ENCODE measurements at regions not wholly inside any gene's neighbourhood (a gene's known extent, or its start where the extent isn't known, plus 50 kb on each side); places are given as distances from the start of the nearest gene placed in this dataset.

DNA sequence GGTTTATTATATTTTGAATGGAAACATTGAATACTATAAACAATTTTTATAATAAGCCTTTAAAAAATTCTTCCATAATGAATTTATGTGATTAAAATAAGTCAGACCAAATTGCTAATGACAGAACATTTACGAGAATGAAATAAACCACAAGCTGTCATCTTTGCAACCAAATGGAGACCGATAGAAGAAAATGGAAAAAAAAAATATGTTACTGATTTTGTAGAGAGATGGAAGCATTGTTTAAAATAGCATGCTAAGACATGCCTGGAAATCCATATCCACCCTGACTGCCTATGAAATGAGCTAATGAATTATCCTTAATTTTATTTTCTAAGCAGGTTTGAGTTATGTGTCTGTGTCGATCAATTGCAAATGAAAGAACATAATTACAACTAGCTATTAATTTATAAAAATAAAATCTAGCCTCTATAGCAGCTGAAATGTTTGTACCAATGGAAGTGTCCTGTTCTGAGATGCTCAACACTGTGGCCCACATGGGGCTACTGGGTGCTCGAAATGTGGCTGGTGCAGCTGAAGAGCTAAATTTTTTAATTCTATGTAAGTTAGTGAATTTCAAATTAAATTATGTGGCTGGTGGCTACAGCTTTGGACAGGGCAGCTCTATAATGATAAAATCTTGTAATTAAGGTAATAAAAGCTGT lies 832.8 kb downstream of the RNF144A start:
- Histone ChIP-seq H3K27ac (no peak overlapping the region), H3K9me3 (peaks cover 4 to 12% of the 10 kb centered on the region in 2 donors), H3K27me3 (no peaks in the 10 kb centered on the region), H3K4me3 (no peak overlapping the region), H3K4me1 (no peaks in the 10 kb centered on the region), H3K36me3 (no peaks in the 10 kb centered on the region)
- TF ChIP-seq POLR2A (IDR thresholded peaks at IDR 0.05) = no peak
- TF ChIP-seq POLR2AphosphoS5 (IDR thresholded peaks at IDR 0.05) = no peak
- intact Hi-C loops (cut with DNase I; ENCODE audit: low total_unique reads) (no loop called here), in situ Hi-C loops (cut with MboI; ENCODE audit: low pct_ligation_motif_present in 1 of 4, low pct_unique_long_range_greater_than_20kb in 1 of 4, low sequenced_read_pairs in 3 of 4) (no loop called here)
- DNase-seq = no peak
- 73 to 78% methylated on average over 4 of the region's 4 CpGs for WGBS, 2 donors (ENCODE audit: low coverage in 1 of 2)

DNA sequence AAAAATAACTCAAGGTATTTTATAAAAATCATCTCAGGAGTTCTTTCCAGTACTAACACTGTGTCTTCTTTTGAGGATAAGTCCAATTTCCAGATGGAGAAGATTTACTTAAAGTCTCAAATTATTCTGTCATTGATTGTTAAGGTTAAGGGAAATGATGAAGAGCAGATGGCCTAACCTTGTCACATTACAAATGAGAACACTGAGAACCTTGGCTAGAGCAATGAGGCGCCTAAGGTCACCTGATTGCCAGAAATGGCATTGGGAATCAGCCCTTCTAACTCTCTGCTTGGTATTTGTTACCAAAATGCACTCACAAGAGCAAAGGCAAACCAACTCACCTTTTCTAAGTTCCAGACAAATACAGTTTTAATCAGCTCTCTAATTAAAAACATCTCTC lies 835.1 kb downstream of the RNF144A start:
- peaks cover 4 to 12% of the 10 kb centered on the region in 2 donors for H3K9me3 ChIP-seq
- no peak for TF ChIP-seq CTCF (IDR thresholded peaks at IDR 0.05)
- TF ChIP-seq POLR2AphosphoS5 (IDR thresholded peaks at IDR 0.05) = peak; percentile 58 to 78 (median 58)
- no peak for TF ChIP-seq EP300 (IDR thresholded peaks at IDR 0.05; ENCODE audit: low read depth)
- no peak for TF ChIP-seq POLR2A (IDR thresholded peaks at IDR 0.05)
- H3K27ac ChIP-seq = peak overlapping the region in 3 of 4 donors; percentile 8 to 57 (median 28)
- no peaks in the 10 kb centered on the region for H3K27me3 ChIP-seq
- H3K36me3 ChIP-seq = no peaks in the 10 kb centered on the region
- intact Hi-C loops (cut with DNase I; ENCODE audit: low total_unique reads) = no loop called here
- WGBS, 2 donors (ENCODE audit: low coverage in 1 of 2) = 64 to 71% methylated on average over 1 of the region's 1 CpG
- DNase-seq = no peak
- in situ Hi-C loops (cut with MboI; ENCODE audit: low pct_ligation_motif_present in 1 of 4, low pct_unique_long_range_greater_than_20kb in 1 of 4, low sequenced_read_pairs in 3 of 4) = no loop called here
- no peak overlapping the region for H3K4me3 ChIP-seq
- no peaks in the 10 kb centered on the region for H3K4me1 ChIP-seq

GRCh38 chr2:7753777-7754176 lies 836.6 kb downstream of the RNF144A start:
- DNase-seq = no peak
- Histone ChIP-seq H3K36me3 (no peaks in the 10 kb centered on the region), H3K27me3 (no peaks in the 10 kb centered on the region), H3K4me3 (no peak overlapping the region), H3K4me1 (no peaks in the 10 kb centered on the region), H3K27ac (no peak overlapping the region), H3K9me3 (peaks cover 10 to 22% of the 10 kb centered on the region in 2 donors)
- intact Hi-C loops (cut with DNase I; ENCODE audit: low total_unique reads) = no loop called here
- TF ChIP-seq EP300 (IDR thresholded peaks at IDR 0.05; ENCODE audit: low read depth) (no peak), POLR2A (IDR thresholded peaks at IDR 0.05) (no peak), CTCF (IDR thresholded peaks at IDR 0.05) (no peak), POLR2AphosphoS5 (IDR thresholded peaks at IDR 0.05) (no peak)
- in situ Hi-C loops (cut with MboI; ENCODE audit: low pct_ligation_motif_present in 1 of 4, low pct_unique_long_range_greater_than_20kb in 1 of 4, low sequenced_read_pairs in 3 of 4) = no loop called here

- WGBS, 2 donors (ENCODE audit: low coverage in 1 of 2) = 74% methylated on average over 5 of the region's 5 CpGs
- TF ChIP-seq EP300 (IDR thresholded peaks at IDR 0.05; ENCODE audit: low read depth) (no peak), POLR2A (IDR thresholded peaks at IDR 0.05) (no peak), POLR2AphosphoS5 (IDR thresholded peaks at IDR 0.05) (no peak), CTCF (IDR thresholded peaks at IDR 0.05) (no peak)
- H3K27ac ChIP-seq = no peak overlapping the region
These were observed 838.7 kb downstream of the RNF144A start for GRCh38 chr2:7755879-7756278.

More at GRCh38 chr2:7755879-7756278, 838.7 kb downstream of the RNF144A start:
- Histone ChIP-seq H3K9me3 (peaks cover 10 to 25% of the 10 kb centered on the region in 2 donors), H3K36me3 (no peaks in the 10 kb centered on the region), H3K4me3 (no peak overlapping the region), H3K4me1 (no peaks in the 10 kb centered on the region), H3K27me3 (no peaks in the 10 kb centered on the region)
- in situ Hi-C loops (cut with MboI; ENCODE audit: low pct_ligation_motif_present in 1 of 4, low pct_unique_long_range_greater_than_20kb in 1 of 4, low sequenced_read_pairs in 3 of 4) (no loop called here), intact Hi-C loops (cut with DNase I; ENCODE audit: low total_unique reads) (no loop called here)
- DNase-seq = no peak
